ENCODE measurements at regions not wholly inside any gene's neighbourhood (a gene's known extent, or its start where the extent isn't known, plus 50 kb on each side); places are given as distances from the start of the nearest gene placed in this dataset.

- WGBS, 2 donors (ENCODE audit: low coverage in 1 of 2): 31 to 33% methylated on average over 5 to 6 of the region's 6 CpGs
- Histone ChIP-seq H3K27me3 (peaks cover 19% of the 10 kb centered on the region), H3K27ac (no peak overlapping the region), H3K9me3 (no peaks in the 10 kb centered on the region), H3K4me1 (peaks cover 0 to 4% (median 0%) of the 10 kb centered on the region in 3 donors), H3K4me3 (no peak overlapping the region), H3K36me3 (no peaks in the 10 kb centered on the region)
- ATAC-seq: no peak
- TF ChIP-seq EP300 (IDR thresholded peaks at IDR 0.05) (no peak), CTCF (IDR thresholded peaks at IDR 0.05) (peak in 3 of 4 experiments; percentile 19 to 32 (median 20))
Observed at GRCh38 chr5:159444441-159445082, 114.3 kb upstream of the IL12B start.

DNA sequence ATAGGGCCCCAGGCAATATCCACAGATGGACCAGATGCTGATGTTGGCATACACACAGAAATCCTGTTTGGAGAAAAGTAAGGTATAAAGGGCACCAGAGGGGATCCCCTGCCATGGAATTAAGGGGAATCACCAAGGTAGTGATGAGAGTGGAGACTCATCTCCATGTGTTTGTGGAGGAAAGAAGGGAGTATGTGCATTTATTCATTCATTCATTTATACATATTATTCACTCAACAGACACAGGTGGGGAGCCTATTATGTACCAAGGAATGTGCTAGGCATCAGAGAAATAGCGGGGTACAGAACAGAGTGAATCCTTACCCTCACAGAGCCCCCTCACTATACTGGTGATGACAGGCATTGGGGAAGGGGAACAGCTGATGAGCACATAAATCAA lies 116.8 kb upstream of the IL12B start:
- 50 to 100% methylated on average over 1 of the region's 1 CpG for WGBS, 2 donors (ENCODE audit: low coverage in 1 of 2)
- no peak for ATAC-seq
- Histone ChIP-seq H3K4me1 (peaks cover 0 to 15% (median 3%) of the 10 kb centered on the region in 3 donors), H3K27ac (no peak overlapping the region), H3K4me3 (no peak overlapping the region), H3K27me3 (peaks cover 8% of the 10 kb centered on the region), H3K9me3 (no peaks in the 10 kb centered on the region), H3K36me3 (no peaks in the 10 kb centered on the region)
- TF ChIP-seq POLR2AphosphoS5 (IDR thresholded peaks at IDR 0.05): no peak
- no peak for TF ChIP-seq EP300 (IDR thresholded peaks at IDR 0.05)
- TF ChIP-seq POLR2A (IDR thresholded peaks at IDR 0.05): no peak
- no peak for TF ChIP-seq CTCF (IDR thresholded peaks at IDR 0.05)

DNA sequence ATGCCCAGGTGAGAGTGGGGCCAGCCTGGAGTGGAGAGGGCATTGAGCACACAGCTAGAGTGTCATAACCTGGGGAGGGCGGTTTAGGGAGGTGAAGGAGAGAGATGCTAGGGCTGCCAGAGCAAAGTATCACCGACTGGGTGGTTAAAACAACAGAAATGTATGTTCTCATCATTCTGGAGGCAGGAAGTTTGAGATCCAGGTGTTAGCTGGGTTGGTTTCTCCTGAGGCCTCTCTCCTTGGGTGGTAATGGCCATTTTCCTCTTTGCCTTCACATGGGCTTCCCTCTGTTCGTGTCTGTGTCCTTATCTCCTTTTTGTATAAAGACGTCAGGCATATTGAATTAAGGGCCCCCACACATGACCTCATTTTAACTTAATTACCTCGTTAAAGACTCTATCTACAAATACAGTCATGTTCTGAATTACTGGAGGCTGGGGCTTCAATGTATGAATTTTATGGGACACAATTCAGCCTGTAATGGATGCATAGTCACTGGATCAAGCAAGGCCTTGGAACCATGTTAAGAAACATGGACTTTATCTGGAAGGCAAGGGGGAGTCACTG lies 118.6 kb upstream of the IL12B start:
- Histone ChIP-seq H3K4me3 (no peak overlapping the region), H3K27me3 (peaks cover 8% of the 10 kb centered on the region), H3K27ac (no peak overlapping the region), H3K9me3 (no peaks in the 10 kb centered on the region), H3K36me3 (no peaks in the 10 kb centered on the region), H3K4me1 (peaks cover 0 to 12% (median 3%) of the 10 kb centered on the region in 3 donors)
- WGBS, 2 donors (ENCODE audit: low coverage in 1 of 2): 82 to 94% methylated on average over 5 of the region's 5 CpGs
- no peak for TF ChIP-seq POLR2AphosphoS5 (IDR thresholded peaks at IDR 0.05)
- TF ChIP-seq POLR2A (IDR thresholded peaks at IDR 0.05): no peak
- TF ChIP-seq EP300 (IDR thresholded peaks at IDR 0.05): no peak
- no peak for TF ChIP-seq CTCF (IDR thresholded peaks at IDR 0.05)
- ATAC-seq: no peak

DNA sequence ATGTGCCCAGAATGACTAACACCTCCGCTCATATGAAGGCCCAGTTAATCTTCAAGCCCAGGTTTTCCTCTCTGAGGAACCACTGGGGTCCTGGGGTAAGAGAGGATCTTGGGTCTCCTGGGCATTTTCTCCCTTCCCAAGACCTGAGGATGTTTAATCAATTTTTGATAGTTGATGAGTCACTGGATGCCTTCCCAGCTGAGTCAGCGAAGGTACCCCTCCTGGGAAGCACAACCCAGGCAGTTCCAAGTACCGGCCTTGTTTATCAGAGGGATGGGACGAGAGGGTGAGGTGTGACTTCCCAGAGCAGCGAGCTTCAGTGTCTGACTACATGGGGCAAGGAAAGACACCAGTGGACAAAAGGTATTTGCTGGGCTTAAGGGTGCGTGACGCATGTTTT lies 119.6 kb upstream of the IL12B start:
- H3K9me3 ChIP-seq: no peaks in the 10 kb centered on the region
- H3K36me3 ChIP-seq: no peaks in the 10 kb centered on the region
- 70 to 100% methylated on average over 3 to 4 of the region's 7 CpGs for WGBS, 2 donors (ENCODE audit: low coverage in 1 of 2)
- peaks cover 0 to 12% (median 3%) of the 10 kb centered on the region in 3 donors for H3K4me1 ChIP-seq
- no peak overlapping the region for H3K4me3 ChIP-seq
- peaks cover 8% of the 10 kb centered on the region for H3K27me3 ChIP-seq
- ATAC-seq: no peak
- no peak overlapping the region for H3K27ac ChIP-seq
- TF ChIP-seq EP300 (IDR thresholded peaks at IDR 0.05): no peak
- TF ChIP-seq POLR2A (IDR thresholded peaks at IDR 0.05): no peak
- no peak for TF ChIP-seq POLR2AphosphoS5 (IDR thresholded peaks at IDR 0.05)
- no peak for TF ChIP-seq CTCF (IDR thresholded peaks at IDR 0.05)

GRCh38 chr5:159450417-159450816 lies 120.1 kb upstream of the IL12B start:
- Histone ChIP-seq H3K9me3 (no peaks in the 10 kb centered on the region), H3K4me1 (peaks cover 0 to 12% (median 3%) of the 10 kb centered on the region in 3 donors), H3K36me3 (no peaks in the 10 kb centered on the region), H3K27ac (no peak overlapping the region), H3K4me3 (no peak overlapping the region), H3K27me3 (peaks cover 8% of the 10 kb centered on the region)
- ATAC-seq: no peak
- 88 to 96% methylated on average over 4 of the region's 4 CpGs for WGBS, 2 donors (ENCODE audit: low coverage in 1 of 2)
- TF ChIP-seq CTCF (IDR thresholded peaks at IDR 0.05): no peak
- no peak for TF ChIP-seq EP300 (IDR thresholded peaks at IDR 0.05)
- no peak for TF ChIP-seq POLR2A (IDR thresholded peaks at IDR 0.05)
- no peak for TF ChIP-seq POLR2AphosphoS5 (IDR thresholded peaks at IDR 0.05)

Measured in gastroesophageal sphincter (tissue), 4 donors.